Upper lobe of right lung (tissue), 1 donor: ENCODE measurements at regions not wholly inside any gene's neighbourhood (a gene's known extent, or its start where the extent isn't known, plus 50 kb on each side); places are given as distances from the start of the nearest gene placed in this dataset.

Experiments
- ATAC-seq: fragments of 200-7000 bp; cut with Tn5 transposase; one replicate; pipeline ENCODE4 v1.9.1; 2020; ENCODE audit warnings: mild to moderate bottlenecking, moderate library complexity
- DNase-seq: peaks from one replicate; pipeline ENCODE4 v3.0.0-alpha.2; 2020
- H3K27ac ChIP-seq: fragments of 200-600 bp; one replicate; pipeline ENCODE4 v1.8.0; 2022
- H3K27me3 ChIP-seq: fragments of 200-600 bp; one replicate; pipeline ENCODE4 v1.8.0; 2022; ENCODE audit warnings: mild to moderate bottlenecking
- H3K36me3 ChIP-seq: fragments of 200-600 bp; one replicate; pipeline ENCODE4 v1.8.0; 2022
- H3K4me1 ChIP-seq: fragments of 200-600 bp; one replicate; pipeline ENCODE4 v1.8.0; 2022
- H3K4me3 ChIP-seq: fragments of 200-600 bp; one replicate; pipeline ENCODE4 v1.8.0; 2022; ENCODE audit warnings: mild to moderate bottlenecking
- H3K9me3 ChIP-seq: fragments of 200-600 bp; one replicate; pipeline ENCODE4 v1.8.0; 2022
- CTCF ChIP-seq: fragments of 200-600 bp; IDR thresholded peaks from one replicate; pipeline ENCODE4 v1.8.0; 2022; ENCODE audit warnings: antibody characterized with exemption
- intact Hi-C: fragments of 100-400 bp; cut with DNase I; formaldehyde crosslinking; loops from one replicate; pipeline ENCODE4 v1.11.0; 2022
- donor health status: DM: no; HTN: yes; CAD: no; lungs with severe emphysema.

- Histone ChIP-seq H3K36me3 (no peaks in the 10 kb centered on the region), H3K4me1 (no peaks in the 10 kb centered on the region), H3K27me3 (no peaks in the 10 kb centered on the region), H3K27ac (no peak overlapping the region), H3K9me3 (no peaks in the 10 kb centered on the region), H3K4me3 (no peak overlapping the region)
- DNase-seq = no peak
- intact Hi-C loops = no loop called here
- no peak for ATAC-seq
- TF ChIP-seq CTCF = no peak
Observed at GRCh38 chrY:12981074-12981473, 76.4 kb downstream of the DDX3Y start.

GRCh38 chrY:12982249-12982829, 77.7 kb downstream of the DDX3Y start:
- DNase-seq = no peak
- TF ChIP-seq CTCF = no peak
- Histone ChIP-seq H3K4me1 (no peaks in the 10 kb centered on the region), H3K27ac (no peak overlapping the region), H3K36me3 (no peaks in the 10 kb centered on the region), H3K9me3 (no peaks in the 10 kb centered on the region), H3K4me3 (no peak overlapping the region), H3K27me3 (no peaks in the 10 kb centered on the region)
- no peak for ATAC-seq
- intact Hi-C loops = no loop called here

- no peaks in the 10 kb centered on the region for H3K36me3 ChIP-seq
- no peak for TF ChIP-seq CTCF
- H3K4me3 ChIP-seq = no peak overlapping the region
- DNase-seq (no peak), ATAC-seq (no peak)
- no peaks in the 10 kb centered on the region for H3K9me3 ChIP-seq
- no peaks in the 10 kb centered on the region for H3K27me3 ChIP-seq
- H3K27ac ChIP-seq = no peak overlapping the region
- H3K4me1 ChIP-seq = no peaks in the 10 kb centered on the region
- intact Hi-C loops = no loop called here
Observed at GRCh38 chrY:12984637-12985344, 80.1 kb downstream of the DDX3Y start.

- DNase-seq = no peak
- Histone ChIP-seq H3K27me3 (no peaks in the 10 kb centered on the region), H3K9me3 (no peaks in the 10 kb centered on the region), H3K4me1 (no peaks in the 10 kb centered on the region), H3K36me3 (no peaks in the 10 kb centered on the region), H3K27ac (no peak overlapping the region), H3K4me3 (no peak overlapping the region)
- intact Hi-C loops = no loop called here
- no peak for ATAC-seq
- no peak for TF ChIP-seq CTCF
Observed at GRCh38 chrY:13017493-13017892, 112.8 kb downstream of the DDX3Y start.

- no peak overlapping the region for H3K27ac ChIP-seq
- H3K27me3 ChIP-seq = no peaks in the 10 kb centered on the region
- H3K4me1 ChIP-seq = no peaks in the 10 kb centered on the region
- TF ChIP-seq CTCF = no peak
- no peak for ATAC-seq
- intact Hi-C loops = no loop called here
- H3K36me3 ChIP-seq = no peaks in the 10 kb centered on the region
- no peak overlapping the region for H3K4me3 ChIP-seq
- no peak for DNase-seq
- H3K9me3 ChIP-seq = no peaks in the 10 kb centered on the region
Observed at GRCh38 chrY:13019486-13019885, 114.8 kb downstream of the DDX3Y start.

GRCh38 chrY:13020839-13021238, 116.2 kb downstream of the DDX3Y start:
- Histone ChIP-seq H3K4me3 (no peak overlapping the region), H3K4me1 (no peaks in the 10 kb centered on the region), H3K27ac (no peak overlapping the region), H3K36me3 (no peaks in the 10 kb centered on the region), H3K9me3 (no peaks in the 10 kb centered on the region), H3K27me3 (no peaks in the 10 kb centered on the region)
- no peak for ATAC-seq
- no peak for DNase-seq
- no peak for TF ChIP-seq CTCF
- intact Hi-C loops = no loop called here
